ENCODE measurements at regions not wholly inside any gene's neighbourhood (a gene's known extent, or its start where the extent isn't known, plus 50 kb on each side); places are given as distances from the start of the nearest gene placed in this dataset.

DNA sequence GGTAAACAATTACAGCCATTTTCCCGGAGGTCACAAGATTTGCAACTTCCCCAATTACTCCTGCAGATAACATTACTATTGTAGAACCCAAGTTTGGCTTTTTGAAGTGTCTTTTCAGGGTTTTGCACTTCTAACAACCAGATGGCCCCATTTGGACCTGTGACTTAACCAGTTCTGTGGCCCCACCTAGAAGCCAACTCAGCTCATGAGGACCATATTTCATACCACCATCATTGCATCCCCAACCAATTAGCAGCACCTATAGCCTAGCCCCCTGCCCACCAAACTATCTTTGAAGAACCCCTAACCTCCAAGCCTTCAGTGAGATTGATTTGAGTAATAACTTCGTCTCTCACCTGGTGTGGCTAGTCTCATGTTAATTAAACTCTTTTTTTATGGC lies 51.3 kb upstream of the WDR11 start:
- Histone ChIP-seq H3K4me2 (ENCODE audit: insufficient read depth in 1 of 2, low read depth in 2 of 2, low read length in 2 of 2) (peak overlapping the region; percentile 52 to 79), H3K4ac (replicated peaks; ENCODE audit: insufficient read length, low read depth, low read length) (no peak overlapping the region), H3K27me3 (replicated peaks in 1 of 4; ENCODE audit: control insufficient read depth in 3 of 4, extremely low read depth in 1 of 4, insufficient read depth in 3 of 4, low read length in 3 of 4) (peaks cover 0 to 1% (median 0%) of the 10 kb centered on the region in 4 experiments; a peak in 1 of 7 replicates), H2AFZ (ENCODE audit: low read length) (no peak overlapping the region), H3K36me3 (ENCODE audit: control insufficient read depth in 2 of 4, insufficient read depth in 4 of 4, low read length in 3 of 4) (no peaks in the 10 kb centered on the region), H2BK12ac (ENCODE audit: low read depth, low read length) (no peak overlapping the region), H2AK5ac (ENCODE audit: low read depth, low read length) (peak overlapping the region; percentile 89), H3K27ac (ENCODE audit: low read depth, low read length) (peak overlapping the region; percentile 35; the same call in 1 of the 2 replicates), H2BK15ac (ENCODE audit: low read length) (no peak overlapping the region), H3K9me3 (ENCODE audit: insufficient read depth in 2 of 2, low read depth in 1 of 2, low read length in 1 of 2) (peaks cover 0 to 9% of the 10 kb centered on the region in 2 experiments; a peak in 1 of 4 replicates), H3K23ac (ENCODE audit: insufficient read length) (no peak overlapping the region), H4K8ac (ENCODE audit: extremely low read depth, insufficient read depth, low read length) (no peak overlapping the region), H4K91ac (replicated peaks; ENCODE audit: insufficient read length, low read length) (peak overlapping the region; percentile 70), H3K14ac (ENCODE audit: insufficient read length) (no peak overlapping the region), H3K23me2 (ENCODE audit: low read depth, low read length) (no peaks in the 10 kb centered on the region), H3K18ac (ENCODE audit: extremely low read depth, low read length) (peak overlapping the region; percentile 76), H2BK20ac (ENCODE audit: low read length) (peak overlapping the region; percentile 66), H4K20me1 (replicated peaks in 1 of 2; ENCODE audit: control insufficient read depth in 1 of 2, insufficient read depth in 2 of 2, low read length in 2 of 2) (no peaks in the 10 kb centered on the region), H2BK120ac (replicated peaks; ENCODE audit: low read depth, low read length) (peak overlapping the region; percentile 96), H3K9ac (replicated peaks in 1 of 4; ENCODE audit: extremely low read depth in 1 of 4, low read depth in 3 of 4, low read length in 3 of 4) (no peak overlapping the region), H3K79me1 (ENCODE audit: low read depth, low read length) (no peaks in the 10 kb centered on the region), H3K79me2 (ENCODE audit: control insufficient read depth in 1 of 2, insufficient read depth in 2 of 2, low read length in 2 of 2) (no peaks in the 10 kb centered on the region), H3K4me3 (ENCODE audit: extremely low read depth in 1 of 4, insufficient read depth in 2 of 4, low read depth in 3 of 4, low read length in 4 of 4) (peak overlapping the region in 1 of 4 experiments; percentile 43; a peak in 1 of 8 replicates), H3K4me1 (replicated peaks in 1 of 4; ENCODE audit: control insufficient read depth in 3 of 4, insufficient read depth in 4 of 4, low read length in 3 of 4) (peaks cover 0 to 11% (median 5%) of the 10 kb centered on the region in 4 experiments; a peak in 3 of 7 replicates), H2BK5ac (ENCODE audit: low read depth, low read length) (peak overlapping the region; percentile 85), H4K5ac (ENCODE audit: insufficient read length, low read depth, low read length) (peak overlapping the region; percentile 75), H3K56ac (replicated peaks; ENCODE audit: insufficient read length, low read depth, low read length) (peak overlapping the region; percentile 65)
- WGBS, 2 experiments (ENCODE audit: extremely low coverage in 1 of 2, insufficient coverage in 1 of 2, insufficient read length in 1 of 2, insufficient replicate concordance in 2 of 2, low coverage in 1 of 2, low lambda C conversion rate in 2 of 2, missing lambda C conversion rate in 1 of 2) = 63% methylated on average over 2 of the region's 2 CpGs; no CpG with 5 or more reads in 1 of the 2 experiments
- ChIA-PET POLR2A (ENCODE audit: partially characterized antibody) (interaction anchor here (0.9 kb wide), 1 partner anchor 12 kb away, joined by 3 read pairs; no protein-coding TSS in a partner anchor), CTCF (ENCODE audit: partially characterized antibody) (interaction anchor here (1.0 to 1.4 kb wide), 2 partner anchors 25 to 64 kb away, joined by 3 read pairs; no protein-coding TSS in a partner anchor)
- no peak for DNase-seq (ENCODE audit: low read depth in 1 of 2, low spot score in 2 of 2)
- peak; percentile 19 for FAIRE-seq
- TF ChIP-seq JUND (IDR thresholded peaks at IDR 0.05; ENCODE audit: low read length) (no peak), RFX5 (IDR thresholded peaks at IDR 0.05; ENCODE audit: borderline replicate concordance, low read depth, low read length) (no peak), ZNF274 (IDR thresholded peaks at IDR 0.05; ENCODE audit: borderline replicate concordance, extremely low read depth, low read length) (no peak), POU5F1 (IDR thresholded peaks at IDR 0.05; ENCODE audit: low read depth, low read length) (no peak), RAD21 (IDR thresholded peaks at IDR 0.05 in 1 of 2, conservative IDR thresholded peaks at IDR 0.05 in 1 of 2; ENCODE audit: low read depth in 2 of 2, low read length in 2 of 2) (no peak), KDM5A (IDR thresholded peaks at IDR 0.05; ENCODE audit: low read length) (no peak), TBP (IDR thresholded peaks at IDR 0.05; ENCODE audit: low read depth, low read length) (no peak), EP300 (IDR thresholded peaks at IDR 0.05; ENCODE audit: borderline replicate concordance in 1 of 2, low read depth in 2 of 2, low read length in 2 of 2) (no peak), JUN (IDR thresholded peaks at IDR 0.05; ENCODE audit: low read depth, low read length) (no peak), CREB1 (IDR thresholded peaks at IDR 0.05) (no peak), EGR1 (IDR thresholded peaks at IDR 0.05; ENCODE audit: borderline replicate concordance, low read depth, low read length) (no peak)
- TF ChIP-seq, protein P1, sequence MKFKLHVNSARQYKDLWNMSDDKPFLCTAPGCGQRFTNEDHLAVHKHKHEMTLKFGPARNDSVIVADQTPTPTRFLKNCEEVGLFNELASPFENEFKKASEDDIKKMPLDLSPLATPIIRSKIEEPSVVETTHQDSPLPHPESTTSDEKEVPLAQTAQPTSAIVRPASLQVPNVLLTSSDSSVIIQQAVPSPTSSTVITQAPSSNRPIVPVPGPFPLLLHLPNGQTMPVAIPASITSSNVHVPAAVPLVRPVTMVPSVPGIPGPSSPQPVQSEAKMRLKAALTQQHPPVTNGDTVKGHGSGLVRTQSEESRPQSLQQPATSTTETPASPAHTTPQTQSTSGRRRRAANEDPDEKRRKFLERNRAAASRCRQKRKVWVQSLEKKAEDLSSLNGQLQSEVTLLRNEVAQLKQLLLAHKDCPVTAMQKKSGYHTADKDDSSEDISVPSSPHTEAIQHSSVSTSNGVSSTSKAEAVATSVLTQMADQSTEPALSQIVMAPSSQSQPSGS (IDR thresholded peaks at IDR 0.05; ENCODE audit: low read length) = no peak

Measured in H1 (cell line).